Astrocyte (in vitro differentiated cells and primary cell): ENCODE measurements at regions not wholly inside any gene's neighbourhood (a gene's known extent, or its start where the extent isn't known, plus 50 kb on each side); places are given as distances from the start of the nearest gene placed in this dataset.

Experiments
- DNase-seq: peaks from one replicate; pipeline ENCODE4 v3.0.0-alpha.2; 2010; ENCODE audit warnings: low read depth
- FAIRE-seq: peaks from 2 replicates; lab custom pipeline; 2011; peaks lifted over from hg19 to GRCh38; lab: Jason Lieb, UNC
- H2AFZ ChIP-seq: 2 replicates; pipeline ENCODE4 v1.6.0; 2012; ENCODE audit warnings: low read depth, low read length, inconsistent platforms
- H3K27ac ChIP-seq: 2 replicates; pipeline ENCODE4 v1.5.1; 2011; ENCODE audit warnings: low read depth, low read length, inconsistent platforms
- H3K27me3 ChIP-seq: 2 replicates; pipeline ENCODE4 v1.6.0; 2011; ENCODE audit warnings: low read length, inconsistent platforms; ENCODE audit not compliant: insufficient read depth
- H3K36me3 ChIP-seq: 2 replicates; pipeline ENCODE4 v1.5.1; 2011; ENCODE audit warnings: low read length, inconsistent platforms; ENCODE audit not compliant: insufficient read depth
- H3K4me1 ChIP-seq: 2 replicates; pipeline ENCODE4 v1.5.1; 2011; ENCODE audit warnings: low read length, inconsistent platforms; ENCODE audit not compliant: insufficient read depth
- H3K4me2 ChIP-seq: 2 replicates; pipeline ENCODE4 v1.6.0; 2012; ENCODE audit warnings: low read length, inconsistent platforms
- H3K4me3 ChIP-seq: 2 replicates; pipeline ENCODE4 v1.5.1; 2011; ENCODE audit warnings: low read depth, mild to moderate bottlenecking, low read length, inconsistent platforms; ENCODE audit not compliant: insufficient read depth
- H3K79me2 ChIP-seq: 2 replicates; pipeline ENCODE4 v1.6.0; 2012; ENCODE audit warnings: mild to moderate bottlenecking, low read length, inconsistent platforms; ENCODE audit not compliant: insufficient read depth
- H3K9ac ChIP-seq: 2 replicates; pipeline ENCODE4 v1.6.0; 2012; ENCODE audit warnings: mild to moderate bottlenecking, low read length, inconsistent platforms
- H3K9me3 ChIP-seq: 2 replicates; pipeline ENCODE4 v1.5.1; 2012; ENCODE audit warnings: low read depth, mild to moderate bottlenecking, low read length, inconsistent platforms; ENCODE audit not compliant: insufficient read depth
- H4K20me1 ChIP-seq: 2 replicates; pipeline ENCODE4 v1.6.0; 2012; ENCODE audit warnings: low read length, inconsistent platforms; ENCODE audit not compliant: insufficient read depth
- H3K27ac Mint-ChIP-seq: one replicate; pipeline ENCODE4 v1.8.0; 2021; ENCODE audit warnings: mild to moderate bottlenecking, mixed read lengths; ENCODE audit not compliant: unreplicated experiment
- H3K27me3 Mint-ChIP-seq: one replicate; pipeline ENCODE4 v1.8.0; 2021; ENCODE audit warnings: low read depth, mixed read lengths; ENCODE audit not compliant: unreplicated experiment
- H3K36me3 Mint-ChIP-seq: one replicate; pipeline ENCODE4 v1.8.0; 2021; ENCODE audit warnings: low read depth, mixed read lengths; ENCODE audit not compliant: unreplicated experiment
- H3K4me1 Mint-ChIP-seq: one replicate; pipeline ENCODE4 v1.8.0; 2021; ENCODE audit warnings: low read depth, mixed read lengths; ENCODE audit not compliant: unreplicated experiment
- H3K4me3 Mint-ChIP-seq: one replicate; pipeline ENCODE4 v1.8.0; 2021; ENCODE audit warnings: mild to moderate bottlenecking, moderate library complexity, mixed read lengths; ENCODE audit not compliant: unreplicated experiment
- H3K9me3 Mint-ChIP-seq: one replicate; pipeline ENCODE4 v1.8.0; 2021; ENCODE audit warnings: mild to moderate bottlenecking, mixed read lengths; ENCODE audit not compliant: unreplicated experiment
- CTCF ChIP-seq: IDR thresholded peaks from 2 replicates; pipeline ENCODE4 v1.5.1; 2011; ENCODE audit warnings: low read depth, mild to moderate bottlenecking, inconsistent platforms, low read length, moderate library complexity; ENCODE audit not compliant: insufficient read depth
- EZH2 ChIP-seq: IDR thresholded peaks from 2 replicates; pipeline ENCODE4 v1.6.1; 2012; ENCODE audit warnings: mild to moderate bottlenecking, low read length, inconsistent platforms; ENCODE audit not compliant: insufficient read depth

- no peak for FAIRE-seq
- Mint-ChIP-seq H3K36me3 (no peaks in the 10 kb centered on the region), H3K27me3 (peaks cover 7% of the 10 kb centered on the region), H3K4me1 (peaks cover 14% of the 10 kb centered on the region), H3K4me3 (peak overlapping the region; percentile 16), H3K9me3 (no peaks in the 10 kb centered on the region), H3K27ac (no peak overlapping the region)
- no peaks in the 10 kb centered on the region for H3K27me3 ChIP-seq
- H4K20me1 ChIP-seq, result no peaks in the 10 kb centered on the region
- H3K4me3 ChIP-seq, result peak overlapping the region; percentile 42
- TF ChIP-seq CTCF, result no peak
- DNase-seq, result peak; percentile 26
- H2AFZ ChIP-seq, result peak overlapping the region; percentile 64
- H3K36me3 ChIP-seq, result no peaks in the 10 kb centered on the region
- peak overlapping the region; percentile 87 for H3K4me2 ChIP-seq
- H3K4me1 ChIP-seq, result peaks cover 8% of the 10 kb centered on the region
- H3K79me2 ChIP-seq, result no peaks in the 10 kb centered on the region
- no peak overlapping the region for H3K27ac ChIP-seq
- no peaks in the 10 kb centered on the region for H3K9me3 ChIP-seq
- peak overlapping the region; percentile 18 for H3K9ac ChIP-seq
These were observed 100.9 kb downstream of the TSEN15 start for GRCh38 chr1:184152434-184152898.

GRCh38 chr1:184152974-184153373 is 101.4 kb downstream of the TSEN15 start:
- H3K4me3 ChIP-seq, result peak overlapping the region; percentile 42
- H3K4me3 Mint-ChIP-seq, result peak overlapping the region; percentile 16

More at GRCh38 chr1:184152974-184153373, 101.4 kb downstream of the TSEN15 start:
- no peaks in the 10 kb centered on the region for H4K20me1 ChIP-seq
- H3K9me3 Mint-ChIP-seq, result no peaks in the 10 kb centered on the region
- H3K27me3 ChIP-seq, result no peaks in the 10 kb centered on the region
- no peaks in the 10 kb centered on the region for H3K79me2 ChIP-seq
- peaks cover 8% of the 10 kb centered on the region for H3K4me1 ChIP-seq
- peak overlapping the region; percentile 87 for H3K4me2 ChIP-seq
- H3K36me3 Mint-ChIP-seq, result no peaks in the 10 kb centered on the region
- no peak for DNase-seq
- peak overlapping the region; percentile 64 for H2AFZ ChIP-seq
- peak overlapping the region; percentile 18 for H3K9ac ChIP-seq
- no peak for TF ChIP-seq CTCF
- no peak for TF ChIP-seq EZH2
- H3K27me3 Mint-ChIP-seq, result peaks cover 7% of the 10 kb centered on the region
- peaks cover 14% of the 10 kb centered on the region for H3K4me1 Mint-ChIP-seq
- no peak overlapping the region for H3K27ac Mint-ChIP-seq
- H3K27ac ChIP-seq, result no peak overlapping the region
- H3K36me3 ChIP-seq, result no peaks in the 10 kb centered on the region
- no peaks in the 10 kb centered on the region for H3K9me3 ChIP-seq
- no peak for FAIRE-seq
